Muscle layer of duodenum (tissue), 2 donors: ENCODE measurements at regions not wholly inside any gene's neighbourhood (a gene's known extent, or its start where the extent isn't known, plus 50 kb on each side); places are given as distances from the start of the nearest gene placed in this dataset.

Experiments
- H3K27ac ChIP-seq: one replicate; pipeline ENCODE4 v1.7.0; 2013; ENCODE audit warnings: mild to moderate bottlenecking, low read length
- H3K27me3 ChIP-seq: one replicate; pipeline ENCODE4 v1.7.0; 2013; ENCODE audit warnings: low read depth, mild to moderate bottlenecking, control low read depth, low read length
- H3K36me3 ChIP-seq, 2 donors: one replicate each; pipeline ENCODE4 v1.7.0; 2013; ENCODE audit warnings: low read length in 2 of 2, control low read depth in 1 of 2, mild to moderate bottlenecking in 1 of 2; ENCODE audit not compliant: insufficient read depth in 2 of 2, control insufficient read depth in 1 of 2
- H3K4me1 ChIP-seq, 2 donors: one replicate each; pipeline ENCODE4 v1.7.0; 2013; ENCODE audit warnings: low read length in 2 of 2, mild to moderate bottlenecking in 2 of 2, control low read depth in 1 of 2, moderate library complexity in 1 of 2; ENCODE audit not compliant: insufficient read depth in 2 of 2, control insufficient read depth in 1 of 2
- H3K4me3 ChIP-seq, 2 donors: one replicate each; pipeline ENCODE4 v1.7.0; 2013; ENCODE audit warnings: low read length in 2 of 2, low read depth in 1 of 2, mild to moderate bottlenecking in 1 of 2
- H3K9me3 ChIP-seq, 2 donors: one replicate each; pipeline ENCODE4 v1.7.0; 2013; ENCODE audit warnings: low read length in 2 of 2, control low read depth in 1 of 2, mild to moderate bottlenecking in 1 of 2; ENCODE audit not compliant: control insufficient read depth in 1 of 2
- donor health status: healthy.

GRCh38 chr1:219372916-219373615, 199.4 kb downstream of the LYPLAL1 start:
- H3K27me3 ChIP-seq = no peaks in the 10 kb centered on the region
- H3K9me3 ChIP-seq = no peaks in the 10 kb centered on the region
- no peaks in the 10 kb centered on the region for H3K36me3 ChIP-seq
- H3K4me3 ChIP-seq = no peak overlapping the region
- no peak overlapping the region for H3K27ac ChIP-seq
- H3K4me1 ChIP-seq = no peaks in the 10 kb centered on the region

- Histone ChIP-seq H3K4me1 (no peaks in the 10 kb centered on the region), H3K9me3 (no peaks in the 10 kb centered on the region), H3K27me3 (no peaks in the 10 kb centered on the region), H3K4me3 (no peak overlapping the region), H3K27ac (no peak overlapping the region), H3K36me3 (no peaks in the 10 kb centered on the region)
Measured at GRCh38 chr1:219371471-219371870, 197.8 kb downstream of the LYPLAL1 start.

GRCh38 chr1:219367496-219367895, 193.8 kb downstream of the LYPLAL1 start:
- H3K27me3 ChIP-seq = no peaks in the 10 kb centered on the region
- no peaks in the 10 kb centered on the region for H3K36me3 ChIP-seq
- no peaks in the 10 kb centered on the region for H3K9me3 ChIP-seq
- no peak overlapping the region for H3K4me3 ChIP-seq
- no peak overlapping the region for H3K27ac ChIP-seq
- H3K4me1 ChIP-seq = no peaks in the 10 kb centered on the region

GRCh38 chr1:219365451-219365850, 191.8 kb downstream of the LYPLAL1 start:
- no peak overlapping the region for H3K27ac ChIP-seq
- no peak overlapping the region for H3K4me3 ChIP-seq
- no peaks in the 10 kb centered on the region for H3K27me3 ChIP-seq
- H3K4me1 ChIP-seq = no peaks in the 10 kb centered on the region
- H3K36me3 ChIP-seq = no peaks in the 10 kb centered on the region
- no peaks in the 10 kb centered on the region for H3K9me3 ChIP-seq

- no peaks in the 10 kb centered on the region for H3K4me1 ChIP-seq
- no peaks in the 10 kb centered on the region for H3K9me3 ChIP-seq
- no peak overlapping the region for H3K4me3 ChIP-seq
- H3K27ac ChIP-seq = no peak overlapping the region
- H3K36me3 ChIP-seq = no peaks in the 10 kb centered on the region
- no peaks in the 10 kb centered on the region for H3K27me3 ChIP-seq
Measured at GRCh38 chr1:219362702-219363101, 189.0 kb downstream of the LYPLAL1 start.

- Histone ChIP-seq H3K27me3 (no peaks in the 10 kb centered on the region), H3K27ac (no peak overlapping the region), H3K4me3 (no peak overlapping the region), H3K4me1 (no peaks in the 10 kb centered on the region), H3K9me3 (no peaks in the 10 kb centered on the region), H3K36me3 (no peaks in the 10 kb centered on the region)
Measured at GRCh38 chr1:219359126-219359525, 185.4 kb downstream of the LYPLAL1 start.

GRCh38 chr1:219358080-219358479, 184.4 kb downstream of the LYPLAL1 start:
- Histone ChIP-seq H3K27ac (no peak overlapping the region), H3K4me3 (no peak overlapping the region), H3K36me3 (no peaks in the 10 kb centered on the region), H3K27me3 (no peaks in the 10 kb centered on the region), H3K4me1 (no peaks in the 10 kb centered on the region), H3K9me3 (no peaks in the 10 kb centered on the region)

- Histone ChIP-seq H3K4me3 (no peak overlapping the region), H3K4me1 (no peaks in the 10 kb centered on the region), H3K9me3 (no peaks in the 10 kb centered on the region), H3K27ac (no peak overlapping the region), H3K27me3 (no peaks in the 10 kb centered on the region), H3K36me3 (no peaks in the 10 kb centered on the region)
Measured at GRCh38 chr1:219354962-219355361, 181.3 kb downstream of the LYPLAL1 start.

- H3K4me1 ChIP-seq = no peaks in the 10 kb centered on the region
- no peak overlapping the region for H3K4me3 ChIP-seq
- no peaks in the 10 kb centered on the region for H3K27me3 ChIP-seq
- no peaks in the 10 kb centered on the region for H3K36me3 ChIP-seq
- H3K9me3 ChIP-seq = no peaks in the 10 kb centered on the region
- no peak overlapping the region for H3K27ac ChIP-seq
Measured at GRCh38 chr1:219352961-219353651, 179.4 kb downstream of the LYPLAL1 start.

- H3K4me3 ChIP-seq = no peak overlapping the region
- H3K27me3 ChIP-seq = no peaks in the 10 kb centered on the region
- H3K9me3 ChIP-seq = peaks cover 5 to 7% of the 10 kb centered on the region in 2 donors
- no peaks in the 10 kb centered on the region for H3K4me1 ChIP-seq
- H3K27ac ChIP-seq = no peak overlapping the region
- no peaks in the 10 kb centered on the region for H3K36me3 ChIP-seq
Measured at GRCh38 chr1:219350172-219350931, 176.7 kb downstream of the LYPLAL1 start.

GRCh38 chr1:219347921-219348391, 174.3 kb downstream of the LYPLAL1 start:
- no peaks in the 10 kb centered on the region for H3K27me3 ChIP-seq
- no peak overlapping the region for H3K27ac ChIP-seq
- H3K4me1 ChIP-seq = no peaks in the 10 kb centered on the region
- H3K9me3 ChIP-seq = peaks cover 5 to 7% of the 10 kb centered on the region in 2 donors
- no peaks in the 10 kb centered on the region for H3K36me3 ChIP-seq
- H3K4me3 ChIP-seq = no peak overlapping the region
